Loucy (cell line): ENCODE measurements at regions not wholly inside any gene's neighbourhood (a gene's known extent, or its start where the extent isn't known, plus 50 kb on each side); places are given as distances from the start of the nearest gene placed in this dataset.

Source experiments
- H2AFZ ChIP-seq: fragments of 200-600 bp; sonication (generic); 2 replicates; pipeline ENCODE4 v1.6.0; 2016; ENCODE audit warnings: antibody characterized with exemption, mild to moderate bottlenecking, low read length, moderate library complexity
- H3F3A ChIP-seq: fragments of 200-600 bp; 2 replicates; pipeline ENCODE4 v1.6.0; 2016; ENCODE audit warnings: antibody characterized with exemption, low read depth, mild to moderate bottlenecking
- H3K27me3 ChIP-seq: fragments of 200-600 bp; sonication (generic); 2 replicates; pipeline ENCODE4 v1.6.1; 2014; ENCODE audit warnings: low read length, mild to moderate bottlenecking; ENCODE audit not compliant: insufficient read depth, poor library complexity, severe bottlenecking
- H3K36me3 ChIP-seq: fragments of 200-600 bp; sonication (generic); 2 replicates; pipeline ENCODE4 v1.6.1; 2016; ENCODE audit warnings: low read length; ENCODE audit not compliant: insufficient read depth
- H3K4me1 ChIP-seq: fragments of 200-600 bp; sonication (generic); 2 replicates; pipeline ENCODE4 v1.5.1; 2014; ENCODE audit warnings: low read length, mild to moderate bottlenecking; ENCODE audit not compliant: insufficient read depth, poor library complexity, severe bottlenecking
- H3K4me2 ChIP-seq: fragments of 200-600 bp; sonication (generic); 2 replicates; pipeline ENCODE4 v1.6.0; 2014; ENCODE audit warnings: antibody characterized with exemption, low read length, low read depth, mild to moderate bottlenecking; ENCODE audit not compliant: poor library complexity, severe bottlenecking
- H3K4me3 ChIP-seq: fragments of 200-600 bp; sonication (generic); 2 replicates; pipeline ENCODE4 v1.5.1; 2014; ENCODE audit warnings: low read length, mild to moderate bottlenecking, mixed read lengths; ENCODE audit not compliant: poor library complexity, severe bottlenecking
- H3K79me2 ChIP-seq: fragments of 200-600 bp; sonication (generic); 2 replicates; pipeline ENCODE4 v1.6.1; 2014; ENCODE audit warnings: low read length; ENCODE audit not compliant: insufficient read depth
- H3K9ac ChIP-seq: fragments of 200-600 bp; sonication (generic); 2 replicates; pipeline ENCODE4 v1.6.0; 2014; ENCODE audit warnings: mild to moderate bottlenecking, low read depth, low read length, moderate library complexity; ENCODE audit not compliant: poor library complexity, severe bottlenecking
- H3K9me2 ChIP-seq: fragments of 200-600 bp; sonication (generic); replicated peaks from 2 replicates; pipeline ENCODE4 v1.6.1; 2016; ENCODE audit warnings: low read depth, low read length, mixed read lengths
- H3K9me3 ChIP-seq: fragments of 200-600 bp; sonication (generic); 2 replicates; pipeline ENCODE4 v1.6.1; 2014; ENCODE audit warnings: mild to moderate bottlenecking, antibody characterized with exemption, low read length, low read depth; ENCODE audit not compliant: insufficient read depth
- H4K20me1 ChIP-seq: fragments of 200-600 bp; sonication (generic); 2 replicates; pipeline ENCODE4 v1.6.0; 2014; ENCODE audit warnings: antibody characterized with exemption, low read length, mild to moderate bottlenecking; ENCODE audit not compliant: insufficient read depth, poor library complexity, severe bottlenecking
- EZH2phosphoT487 ChIP-seq: fragments of 200-600 bp; IDR thresholded peaks from 2 replicates; pipeline ENCODE4 v1.6.1; 2018; ENCODE audit warnings: antibody characterized with exemption, mild to moderate bottlenecking, moderate library complexity, borderline replicate concordance
- TF ChIP-seq, protein P1 (sequence below): fragments of 200-600 bp; sonication (generic); conservative IDR thresholded peaks from 2 replicates; pipeline ENCODE4 v1.5.1; 2014; ENCODE audit warnings: mild to moderate bottlenecking, antibody characterized with exemption, low read length

DNA sequence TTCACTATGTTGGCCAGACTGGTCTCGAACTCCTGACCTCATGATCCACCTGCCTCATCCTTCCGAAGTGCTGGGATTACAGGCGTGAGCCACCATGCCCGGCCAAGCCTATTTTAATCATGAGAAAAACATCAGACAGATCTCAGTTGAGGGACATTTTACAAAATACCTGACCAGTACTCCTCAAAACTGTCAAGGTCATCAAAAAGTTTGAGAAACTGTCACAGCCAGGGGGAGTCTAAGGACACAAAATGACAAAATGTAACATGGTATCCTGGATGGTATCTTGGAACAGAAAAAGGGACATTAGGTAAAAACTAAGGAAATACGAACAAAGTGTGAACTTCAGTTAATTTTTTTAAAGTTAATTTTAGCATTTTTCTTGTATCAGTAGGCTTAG, 219.8 kb upstream of the PPP1R3A start:
- no peak overlapping the region for H3K9ac ChIP-seq
- H3K4me2 ChIP-seq: no peak overlapping the region
- no peaks in the 10 kb centered on the region for H3K9me3 ChIP-seq
- H3K36me3 ChIP-seq: no peaks in the 10 kb centered on the region
- no peaks in the 10 kb centered on the region for H3K4me1 ChIP-seq
- TF ChIP-seq, protein P1, sequence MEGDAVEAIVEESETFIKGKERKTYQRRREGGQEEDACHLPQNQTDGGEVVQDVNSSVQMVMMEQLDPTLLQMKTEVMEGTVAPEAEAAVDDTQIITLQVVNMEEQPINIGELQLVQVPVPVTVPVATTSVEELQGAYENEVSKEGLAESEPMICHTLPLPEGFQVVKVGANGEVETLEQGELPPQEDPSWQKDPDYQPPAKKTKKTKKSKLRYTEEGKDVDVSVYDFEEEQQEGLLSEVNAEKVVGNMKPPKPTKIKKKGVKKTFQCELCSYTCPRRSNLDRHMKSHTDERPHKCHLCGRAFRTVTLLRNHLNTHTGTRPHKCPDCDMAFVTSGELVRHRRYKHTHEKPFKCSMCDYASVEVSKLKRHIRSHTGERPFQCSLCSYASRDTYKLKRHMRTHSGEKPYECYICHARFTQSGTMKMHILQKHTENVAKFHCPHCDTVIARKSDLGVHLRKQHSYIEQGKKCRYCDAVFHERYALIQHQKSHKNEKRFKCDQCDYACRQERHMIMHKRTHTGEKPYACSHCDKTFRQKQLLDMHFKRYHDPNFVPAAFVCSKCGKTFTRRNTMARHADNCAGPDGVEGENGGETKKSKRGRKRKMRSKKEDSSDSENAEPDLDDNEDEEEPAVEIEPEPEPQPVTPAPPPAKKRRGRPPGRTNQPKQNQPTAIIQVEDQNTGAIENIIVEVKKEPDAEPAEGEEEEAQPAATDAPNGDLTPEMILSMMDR: no peak
- TF ChIP-seq EZH2phosphoT487: no peak
- H4K20me1 ChIP-seq: no peaks in the 10 kb centered on the region
- H2AFZ ChIP-seq: no peak overlapping the region
- no peaks in the 10 kb centered on the region for H3K27me3 ChIP-seq
- H3K4me3 ChIP-seq: no peak overlapping the region
- H3K9me2 ChIP-seq: 0 out of 2 replicates have a peak, but pooled peaks cover 2% of the 10 kb centered on the region
- H3F3A ChIP-seq: no peaks in the 10 kb centered on the region
- H3K79me2 ChIP-seq: no peaks in the 10 kb centered on the region

- H3F3A ChIP-seq: no peaks in the 10 kb centered on the region
- TF ChIP-seq, protein P1: no peak
- TF ChIP-seq EZH2phosphoT487: no peak
- H3K9ac ChIP-seq: no peak overlapping the region
- no peaks in the 10 kb centered on the region for H3K9me3 ChIP-seq
- H3K4me3 ChIP-seq: no peak overlapping the region
- H3K27me3 ChIP-seq: no peaks in the 10 kb centered on the region
- no peaks in the 10 kb centered on the region for H3K79me2 ChIP-seq
- H4K20me1 ChIP-seq: no peaks in the 10 kb centered on the region
- no peaks in the 10 kb centered on the region for H3K36me3 ChIP-seq
- no peak overlapping the region for H2AFZ ChIP-seq
- H3K9me2 ChIP-seq: 0 out of 2 replicates have a peak, but pooled peaks cover 5% of the 10 kb centered on the region
- H3K4me1 ChIP-seq: no peaks in the 10 kb centered on the region
- no peak overlapping the region for H3K4me2 ChIP-seq
Observed at GRCh38 chr7:114133717-114134116, 214.9 kb upstream of the PPP1R3A start.

DNA sequence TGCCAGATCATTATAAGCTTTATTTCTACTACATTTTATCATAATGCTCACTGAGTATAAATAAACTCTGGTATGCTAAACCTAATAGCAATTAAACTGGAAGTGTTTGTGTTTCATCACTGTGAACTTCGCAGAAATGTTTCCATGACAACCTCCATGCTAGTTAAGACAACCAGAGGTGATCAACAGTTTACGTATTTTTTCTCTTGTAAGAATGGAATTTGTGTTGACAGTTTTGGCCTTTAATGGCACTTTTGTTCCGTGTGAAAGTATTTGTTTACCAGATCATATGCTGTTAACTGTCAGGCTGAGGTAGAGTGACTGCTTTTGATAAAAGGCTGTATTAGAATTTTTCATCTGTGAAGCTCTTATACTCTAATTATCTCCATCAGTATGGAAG, 212.1 kb upstream of the PPP1R3A start:
- H3K9me3 ChIP-seq: no peaks in the 10 kb centered on the region

More for the DNA sequence above, 212.1 kb upstream of the PPP1R3A start:
- Histone ChIP-seq H3K4me3 (no peak overlapping the region), H3K79me2 (no peaks in the 10 kb centered on the region), H3K4me2 (no peak overlapping the region), H3F3A (no peaks in the 10 kb centered on the region), H3K9ac (no peak overlapping the region), H3K9me2 (0 out of 2 replicates have a peak, but pooled peaks cover 5% of the 10 kb centered on the region), H2AFZ (no peak overlapping the region), H3K4me1 (no peaks in the 10 kb centered on the region), H4K20me1 (no peaks in the 10 kb centered on the region), H3K27me3 (no peaks in the 10 kb centered on the region), H3K36me3 (no peaks in the 10 kb centered on the region)
- TF ChIP-seq, protein P1: no peak
- no peak for TF ChIP-seq EZH2phosphoT487
